T-helper 1 cell treated with Interleukin-12 subunit alpha and Interleukin-12 subunit beta and Interleukin-4 antibody, amounts not matched to agents 30 μg/mL and 1 μg/mL, for 36 hours (primary cell): ENCODE measurements at regions not wholly inside any gene's neighbourhood (a gene's known extent, or its start where the extent isn't known, plus 50 kb on each side); places are given as distances from the start of the nearest gene placed in this dataset.

Experiments used
- H3K27ac Mint-ChIP-seq: one replicate; pipeline ENCODE4 v1.8.0; 2021; ENCODE audit warnings: mild to moderate bottlenecking, mixed read lengths
- H3K27me3 Mint-ChIP-seq: one replicate; pipeline ENCODE4 v1.8.0; 2021; ENCODE audit warnings: low read depth, mixed read lengths
- H3K36me3 Mint-ChIP-seq: one replicate; pipeline ENCODE4 v1.8.0; 2021; ENCODE audit warnings: low read depth, mixed read lengths
- H3K4me1 Mint-ChIP-seq: one replicate; pipeline ENCODE4 v1.8.0; 2021; ENCODE audit warnings: low read depth, mixed read lengths
- H3K4me3 Mint-ChIP-seq: one replicate; pipeline ENCODE4 v1.8.0; 2021; ENCODE audit warnings: mild to moderate bottlenecking, moderate library complexity, mixed read lengths
- H3K9me3 Mint-ChIP-seq: one replicate; pipeline ENCODE4 v1.8.0; 2021; ENCODE audit warnings: mixed read lengths

DNA sequence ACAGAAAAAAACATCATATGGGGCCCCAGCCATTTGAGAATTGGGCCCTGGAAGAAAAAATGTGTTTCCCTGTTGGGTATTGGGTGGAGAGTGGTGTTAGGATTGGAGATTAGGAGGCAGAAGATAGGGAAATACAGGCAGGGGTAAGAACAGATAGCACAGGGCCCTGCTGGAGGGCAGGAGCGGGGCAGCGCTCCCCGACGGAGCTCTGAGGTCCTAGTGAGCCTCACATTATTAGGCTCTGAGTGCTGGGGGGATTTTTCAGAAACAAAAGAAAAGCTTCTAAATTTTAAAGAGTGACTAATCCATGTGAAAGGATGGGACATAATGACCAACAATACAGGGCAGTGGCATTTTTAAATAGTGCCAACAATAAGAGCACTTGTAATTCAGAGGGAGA, 241.2 kb downstream of the SOX2 start:
- Mint-ChIP-seq H3K4me1 (no peaks in the 10 kb centered on the region), H3K36me3 (no peaks in the 10 kb centered on the region), H3K9me3 (no peaks in the 10 kb centered on the region), H3K4me3 (no peak overlapping the region), H3K27me3 (no peaks in the 10 kb centered on the region), H3K27ac (no peak overlapping the region)

DNA sequence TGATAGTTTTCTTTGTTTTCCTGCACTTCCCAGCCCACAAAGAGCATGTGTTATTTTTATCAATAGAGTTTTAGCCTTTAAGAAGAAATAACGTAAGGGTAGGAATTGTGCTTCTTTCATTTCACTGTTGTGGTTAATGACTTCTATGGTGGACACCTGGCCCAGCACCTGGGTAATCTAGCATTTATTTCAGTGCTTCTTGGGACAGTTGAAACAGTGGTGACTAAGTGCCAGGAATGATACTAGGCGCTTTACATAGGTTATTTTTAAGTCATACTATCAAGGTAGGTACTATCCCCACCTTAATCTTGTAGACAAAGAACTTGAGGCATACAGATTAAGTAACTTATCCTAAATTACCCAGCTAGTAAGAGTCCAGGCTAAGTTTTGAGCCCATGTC, 243.8 kb downstream of the SOX2 start:
- Mint-ChIP-seq H3K27me3 (no peaks in the 10 kb centered on the region), H3K36me3 (no peaks in the 10 kb centered on the region), H3K4me1 (no peaks in the 10 kb centered on the region), H3K4me3 (no peak overlapping the region), H3K27ac (no peak overlapping the region), H3K9me3 (no peaks in the 10 kb centered on the region)

DNA sequence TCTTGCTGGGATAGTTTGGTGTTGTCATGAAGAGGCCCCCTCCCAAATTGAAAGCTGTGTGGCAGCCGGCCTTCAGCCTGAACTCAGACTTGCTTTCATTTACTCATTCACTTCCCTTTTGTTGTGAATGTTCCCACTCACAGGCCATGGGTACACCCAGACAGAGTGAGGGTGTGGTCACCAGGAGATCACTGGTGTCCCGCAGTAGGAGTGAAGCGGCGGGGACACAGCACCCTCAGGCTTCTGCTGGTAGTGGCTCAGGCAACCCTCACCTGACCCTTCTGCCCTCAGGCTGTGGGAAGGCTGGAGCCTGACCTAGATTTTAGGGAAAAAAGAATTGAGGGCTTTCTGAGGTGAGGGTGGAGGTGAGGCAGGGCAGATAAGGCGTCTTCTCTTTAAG, 244.4 kb downstream of the SOX2 start:
- no peak overlapping the region for H3K27ac Mint-ChIP-seq
- H3K27me3 Mint-ChIP-seq = no peaks in the 10 kb centered on the region
- H3K9me3 Mint-ChIP-seq = no peaks in the 10 kb centered on the region
- H3K4me1 Mint-ChIP-seq = no peaks in the 10 kb centered on the region
- no peak overlapping the region for H3K4me3 Mint-ChIP-seq
- H3K36me3 Mint-ChIP-seq = no peaks in the 10 kb centered on the region

DNA sequence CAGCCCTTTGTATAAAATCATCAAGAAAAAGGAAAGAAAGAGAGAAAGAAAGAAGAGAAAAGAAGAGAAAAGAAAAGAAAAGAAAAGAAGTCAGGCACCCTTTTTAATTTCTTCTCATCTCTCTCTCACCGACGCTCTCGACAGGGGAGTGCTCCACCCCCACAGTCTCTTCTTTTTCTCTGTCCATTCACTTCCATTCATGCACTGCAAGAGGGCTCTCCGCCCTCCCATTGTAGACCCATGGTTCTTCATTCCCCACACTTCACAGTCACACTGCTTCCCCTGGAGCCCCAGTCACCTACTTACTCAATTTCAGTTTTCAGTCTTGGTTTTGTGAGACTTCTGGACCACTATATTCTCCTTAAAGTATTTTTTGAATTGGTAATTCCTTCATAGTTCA, 254.7 kb downstream of the SOX2 start:
- H3K9me3 Mint-ChIP-seq = no peaks in the 10 kb centered on the region
- H3K27ac Mint-ChIP-seq = no peak overlapping the region
- no peaks in the 10 kb centered on the region for H3K4me1 Mint-ChIP-seq
- H3K4me3 Mint-ChIP-seq = no peak overlapping the region
- H3K27me3 Mint-ChIP-seq = no peaks in the 10 kb centered on the region
- no peaks in the 10 kb centered on the region for H3K36me3 Mint-ChIP-seq

DNA sequence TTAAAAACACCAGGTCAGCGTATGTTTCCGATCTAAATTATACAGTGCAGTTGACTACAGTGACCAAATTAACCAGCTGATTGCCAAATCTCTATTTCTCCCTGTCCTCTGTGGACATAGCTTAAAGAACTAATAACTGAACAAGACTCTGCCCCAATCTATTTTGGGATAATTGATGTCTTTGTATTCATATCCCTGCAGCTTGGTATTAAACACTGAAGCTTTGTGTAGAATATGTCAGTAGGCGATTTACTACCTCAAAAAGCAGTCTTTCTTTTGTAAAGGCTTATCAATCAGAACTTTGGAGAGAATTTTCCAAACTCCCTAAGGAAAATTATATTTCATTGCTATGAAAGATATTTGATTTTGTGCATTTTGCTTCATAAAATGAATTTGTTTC, 258.2 kb downstream of the SOX2 start:
- no peaks in the 10 kb centered on the region for H3K9me3 Mint-ChIP-seq

DNA sequence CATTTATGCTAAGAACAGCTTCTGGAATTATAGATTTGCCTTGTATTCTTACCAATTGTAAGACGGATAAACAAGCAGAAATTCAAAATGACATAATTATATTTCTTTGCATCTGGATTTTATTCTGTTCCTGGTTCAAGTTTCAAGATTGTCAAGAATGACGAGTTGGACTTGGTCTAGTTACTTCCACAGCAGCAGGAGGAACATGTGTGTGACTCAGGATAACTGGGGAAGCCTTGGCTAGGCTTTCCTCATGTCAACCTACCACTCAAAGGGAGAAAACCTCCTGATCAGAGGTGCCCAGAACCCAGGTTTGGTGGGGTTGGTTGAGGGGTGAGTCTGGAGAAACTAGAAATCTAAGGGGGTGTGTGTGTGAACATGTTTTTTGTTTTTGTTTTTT, 259.7 kb downstream of the SOX2 start:
- Mint-ChIP-seq H3K4me3 (no peak overlapping the region), H3K27me3 (no peaks in the 10 kb centered on the region), H3K4me1 (no peaks in the 10 kb centered on the region), H3K36me3 (no peaks in the 10 kb centered on the region), H3K9me3 (peaks cover 2% of the 10 kb centered on the region), H3K27ac (no peak overlapping the region)

More for the DNA sequence above, 258.2 kb downstream of the SOX2 start:
- H3K27me3 Mint-ChIP-seq = no peaks in the 10 kb centered on the region
- H3K36me3 Mint-ChIP-seq = no peaks in the 10 kb centered on the region
- H3K4me3 Mint-ChIP-seq = no peak overlapping the region
- no peaks in the 10 kb centered on the region for H3K4me1 Mint-ChIP-seq
- H3K27ac Mint-ChIP-seq = no peak overlapping the region

DNA sequence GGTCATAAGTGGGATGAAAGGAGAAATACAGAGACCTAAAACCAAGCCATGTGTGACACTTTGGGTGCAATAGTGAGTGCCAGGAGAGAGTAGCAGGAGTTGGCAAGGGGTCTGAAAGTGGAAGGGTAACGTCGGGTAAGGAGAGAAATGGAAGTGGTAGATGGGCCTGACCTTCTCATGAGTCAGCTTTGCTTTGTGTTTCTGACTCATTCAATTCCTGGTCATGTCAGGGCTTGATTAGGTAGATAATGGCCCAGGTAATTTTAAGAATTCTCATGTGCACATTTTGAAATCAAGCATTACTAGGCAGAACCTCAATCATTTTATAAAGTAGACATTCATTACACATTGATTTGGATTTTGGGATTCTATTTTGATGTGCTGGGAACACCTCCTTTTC, 262.5 kb downstream of the SOX2 start:
- no peaks in the 10 kb centered on the region for H3K27me3 Mint-ChIP-seq
- H3K36me3 Mint-ChIP-seq = no peaks in the 10 kb centered on the region
- H3K4me1 Mint-ChIP-seq = no peaks in the 10 kb centered on the region
- no peak overlapping the region for H3K27ac Mint-ChIP-seq
- H3K4me3 Mint-ChIP-seq = no peak overlapping the region
- peaks cover 2% of the 10 kb centered on the region for H3K9me3 Mint-ChIP-seq

DNA sequence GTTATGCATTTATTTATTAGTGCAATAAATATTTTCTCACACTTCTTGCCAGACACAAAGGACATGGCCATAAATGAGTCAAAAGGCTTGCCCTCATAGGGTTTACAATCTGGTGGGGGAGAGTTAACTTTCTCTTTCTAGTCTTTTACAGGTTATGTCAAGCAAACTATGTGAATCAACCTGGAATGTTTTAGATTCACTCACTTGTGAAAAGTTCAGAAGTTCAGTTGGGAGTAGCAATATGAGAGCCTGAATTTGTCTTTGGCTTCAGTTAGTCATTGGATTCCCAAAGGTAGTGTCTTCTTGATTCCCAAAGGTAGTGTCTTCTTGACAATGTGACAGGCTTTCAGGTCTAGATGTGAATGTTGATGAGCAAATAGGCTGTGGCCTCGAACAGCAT, 264.8 kb downstream of the SOX2 start:
- Mint-ChIP-seq H3K36me3 (no peaks in the 10 kb centered on the region), H3K27ac (no peak overlapping the region), H3K4me3 (no peak overlapping the region), H3K27me3 (no peaks in the 10 kb centered on the region), H3K9me3 (peaks cover 2% of the 10 kb centered on the region), H3K4me1 (no peaks in the 10 kb centered on the region)

DNA sequence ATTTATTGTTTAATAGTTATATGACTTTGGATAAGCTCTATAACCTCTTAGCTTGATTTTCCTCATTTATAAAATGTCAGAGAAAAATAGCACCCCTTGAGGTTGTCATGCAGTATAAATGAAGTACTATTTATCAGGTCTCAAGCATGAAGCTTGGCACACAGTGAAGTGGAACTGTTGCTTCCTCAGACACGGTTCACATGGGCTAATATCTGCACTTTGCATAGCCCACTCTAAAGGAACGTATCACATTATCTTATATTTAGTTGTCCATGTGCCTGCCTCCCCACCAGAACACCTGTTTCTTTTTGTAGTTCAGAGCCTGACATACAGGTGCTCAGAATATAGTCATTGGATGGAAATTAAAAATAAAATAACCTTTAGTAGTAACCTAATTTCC, 273.7 kb downstream of the SOX2 start:
- H3K36me3 Mint-ChIP-seq = no peaks in the 10 kb centered on the region
- H3K27me3 Mint-ChIP-seq = no peaks in the 10 kb centered on the region
- H3K4me1 Mint-ChIP-seq = no peaks in the 10 kb centered on the region
- H3K9me3 Mint-ChIP-seq = peaks cover 4% of the 10 kb centered on the region
- H3K27ac Mint-ChIP-seq = no peak overlapping the region
- H3K4me3 Mint-ChIP-seq = no peak overlapping the region

DNA sequence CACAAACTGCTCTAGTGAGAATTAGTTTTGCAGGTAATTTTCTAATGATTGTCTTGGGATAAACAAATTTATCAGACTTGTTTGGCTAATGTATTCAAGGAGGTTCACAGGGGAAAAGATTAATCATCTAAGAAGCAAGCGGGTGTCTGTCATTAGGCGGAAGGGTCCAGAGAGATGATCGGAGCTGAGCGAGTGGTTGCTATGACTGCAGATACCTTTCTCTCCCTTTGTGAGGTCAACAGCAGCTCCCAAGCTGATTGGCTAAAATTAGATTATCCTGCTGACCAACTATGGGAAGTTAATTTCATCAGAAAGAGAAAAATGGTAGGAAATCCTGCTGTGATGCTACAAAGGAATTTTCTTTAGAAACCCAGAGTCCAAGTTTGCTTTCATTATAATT, 276.0 kb downstream of the SOX2 start:
- Mint-ChIP-seq H3K4me1 (no peaks in the 10 kb centered on the region), H3K36me3 (no peaks in the 10 kb centered on the region), H3K27me3 (no peaks in the 10 kb centered on the region), H3K4me3 (no peak overlapping the region), H3K27ac (no peak overlapping the region), H3K9me3 (peaks cover 4% of the 10 kb centered on the region)

DNA sequence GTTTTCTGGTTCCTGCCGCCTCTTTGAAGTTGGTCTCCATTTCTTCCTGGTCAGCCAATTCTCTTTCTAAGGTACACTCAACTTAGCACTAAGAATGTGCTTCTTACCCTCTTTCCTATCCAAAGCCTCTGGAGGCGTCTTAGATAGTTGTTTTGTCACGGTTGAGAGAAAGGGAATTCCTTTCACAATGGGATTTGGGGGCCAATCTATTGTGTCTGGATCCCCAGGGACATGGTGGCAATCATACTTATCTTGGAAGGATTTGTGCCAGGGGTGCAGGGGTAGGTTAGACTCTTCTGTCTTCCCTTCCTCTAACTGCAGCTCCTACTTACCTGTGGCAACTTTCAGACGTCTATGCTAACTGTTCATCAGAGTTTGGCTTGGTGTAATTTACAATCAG, 287.1 kb downstream of the SOX2 start:
- H3K9me3 Mint-ChIP-seq = no peaks in the 10 kb centered on the region
- H3K27ac Mint-ChIP-seq = no peak overlapping the region
- H3K36me3 Mint-ChIP-seq = no peaks in the 10 kb centered on the region
- no peaks in the 10 kb centered on the region for H3K4me1 Mint-ChIP-seq
- H3K27me3 Mint-ChIP-seq = no peaks in the 10 kb centered on the region
- no peak overlapping the region for H3K4me3 Mint-ChIP-seq

DNA sequence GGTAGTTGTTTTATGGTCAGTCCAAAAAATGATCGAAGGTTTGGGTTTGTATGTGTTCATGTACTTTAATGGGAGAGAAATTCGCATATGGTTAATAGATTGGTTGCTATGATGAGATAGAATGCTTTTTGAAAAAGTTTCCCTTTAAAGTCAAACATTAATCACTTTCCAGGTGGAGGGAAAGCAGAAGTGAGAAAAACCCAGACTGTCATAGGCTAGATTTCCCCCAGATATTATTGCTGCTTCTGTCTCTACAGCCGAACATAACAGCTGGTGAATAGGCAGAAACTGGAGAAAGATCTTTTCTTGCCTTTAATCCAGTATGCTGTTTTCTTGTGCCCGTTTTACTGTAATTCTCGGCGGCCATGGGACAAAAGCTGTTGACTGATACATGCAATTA, 287.6 kb downstream of the SOX2 start:
- Mint-ChIP-seq H3K4me1 (no peaks in the 10 kb centered on the region), H3K9me3 (no peaks in the 10 kb centered on the region), H3K36me3 (no peaks in the 10 kb centered on the region), H3K27ac (no peak overlapping the region), H3K4me3 (no peak overlapping the region), H3K27me3 (no peaks in the 10 kb centered on the region)

DNA sequence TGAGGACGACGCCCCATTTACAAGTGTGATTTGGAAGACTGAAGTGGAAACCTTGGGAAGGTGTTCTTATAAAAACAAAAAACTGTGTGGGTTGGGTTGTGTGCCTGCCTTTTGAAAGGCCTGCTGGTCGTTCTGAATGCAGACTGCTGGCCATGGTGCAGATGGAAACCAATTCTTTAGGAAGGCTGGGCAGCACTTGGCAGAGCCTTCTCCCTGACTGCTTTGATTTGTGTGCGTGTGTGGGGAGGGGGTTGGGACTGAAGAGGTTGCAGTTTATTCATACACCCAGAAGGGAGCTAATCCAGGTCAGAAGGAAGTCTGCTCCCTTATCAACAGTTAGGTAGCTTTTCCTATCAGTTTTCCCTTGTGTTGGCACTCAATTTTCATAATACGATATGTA, 288.7 kb downstream of the SOX2 start:
- no peak overlapping the region for H3K4me3 Mint-ChIP-seq

DNA sequence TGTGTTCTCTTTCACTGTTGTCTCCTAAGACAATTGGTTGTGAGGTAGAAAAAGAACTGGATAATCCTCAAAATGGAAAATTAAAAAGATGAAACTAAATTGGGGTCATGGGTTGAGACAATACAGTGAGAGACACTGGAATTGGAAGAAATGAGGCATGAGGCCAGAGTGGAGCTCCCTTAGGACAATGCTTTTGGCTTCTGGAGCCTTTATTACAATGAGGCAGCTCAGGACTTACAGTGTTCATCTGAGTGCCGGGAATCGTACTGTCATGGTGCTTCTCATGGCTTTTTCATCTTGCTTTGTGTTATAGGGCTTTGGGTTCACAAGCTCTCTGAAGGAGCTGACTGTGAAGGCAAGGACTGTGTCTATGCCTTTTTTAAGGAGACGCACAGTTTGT, 293.5 kb downstream of the SOX2 start:
- H3K36me3 Mint-ChIP-seq = no peaks in the 10 kb centered on the region
- H3K27me3 Mint-ChIP-seq = no peaks in the 10 kb centered on the region
- no peaks in the 10 kb centered on the region for H3K9me3 Mint-ChIP-seq
- H3K4me3 Mint-ChIP-seq = no peak overlapping the region
- H3K27ac Mint-ChIP-seq = no peak overlapping the region
- no peaks in the 10 kb centered on the region for H3K4me1 Mint-ChIP-seq

More for the DNA sequence above, 288.7 kb downstream of the SOX2 start:
- H3K27me3 Mint-ChIP-seq = no peaks in the 10 kb centered on the region
- no peaks in the 10 kb centered on the region for H3K9me3 Mint-ChIP-seq
- H3K36me3 Mint-ChIP-seq = no peaks in the 10 kb centered on the region
- H3K4me1 Mint-ChIP-seq = no peaks in the 10 kb centered on the region
- no peak overlapping the region for H3K27ac Mint-ChIP-seq

DNA sequence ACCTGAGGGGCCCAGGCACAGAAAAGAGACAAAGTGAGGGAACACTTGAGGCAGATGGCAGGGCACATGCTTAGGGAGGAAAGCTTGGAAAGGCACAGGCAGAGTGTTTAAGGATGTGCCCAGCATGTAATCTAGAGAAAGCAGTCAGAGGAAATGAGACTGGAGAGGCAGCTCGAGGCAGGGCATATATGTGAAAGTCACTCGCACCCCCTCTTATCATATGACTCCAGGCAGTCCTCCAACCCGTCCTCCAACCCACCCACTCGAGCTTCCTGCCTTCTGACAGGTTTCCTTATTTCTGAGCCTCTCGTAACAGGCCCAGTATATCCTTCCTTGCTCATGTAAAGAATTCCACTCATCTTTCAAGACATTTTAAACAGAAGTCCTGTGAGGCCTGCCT, 294.0 kb downstream of the SOX2 start:
- no peaks in the 10 kb centered on the region for H3K4me1 Mint-ChIP-seq
- no peaks in the 10 kb centered on the region for H3K36me3 Mint-ChIP-seq
- no peaks in the 10 kb centered on the region for H3K27me3 Mint-ChIP-seq
- no peak overlapping the region for H3K4me3 Mint-ChIP-seq
- no peaks in the 10 kb centered on the region for H3K9me3 Mint-ChIP-seq
- no peak overlapping the region for H3K27ac Mint-ChIP-seq

DNA sequence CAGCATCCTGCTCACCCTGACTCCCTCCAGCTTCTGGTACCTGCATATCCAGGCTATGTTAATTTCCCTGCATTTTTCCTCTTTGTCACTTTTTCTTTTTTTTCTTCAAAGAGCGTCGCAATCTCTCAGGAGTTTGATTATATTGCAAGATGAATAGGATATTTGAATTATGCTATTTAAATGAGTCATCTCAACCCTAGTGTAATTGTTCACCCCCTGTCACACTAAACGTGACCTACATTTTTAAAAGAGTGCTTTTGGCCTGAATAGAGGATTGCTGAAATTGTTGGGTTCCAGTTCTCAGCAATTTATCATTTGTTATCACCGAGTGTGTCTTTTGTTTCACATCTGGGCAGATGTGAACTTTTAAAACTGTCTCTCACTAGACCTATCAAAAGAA, 294.7 kb downstream of the SOX2 start:
- no peak overlapping the region for H3K4me3 Mint-ChIP-seq
- H3K4me1 Mint-ChIP-seq = no peaks in the 10 kb centered on the region
- no peaks in the 10 kb centered on the region for H3K36me3 Mint-ChIP-seq
- H3K27me3 Mint-ChIP-seq = no peaks in the 10 kb centered on the region
- no peak overlapping the region for H3K27ac Mint-ChIP-seq
- no peaks in the 10 kb centered on the region for H3K9me3 Mint-ChIP-seq
